Pancreas (tissue), 10 donors: ENCODE measurements at regions not wholly inside any gene's neighbourhood (a gene's known extent, or its start where the extent isn't known, plus 50 kb on each side); places are given as distances from the start of the nearest gene placed in this dataset.

Source experiments
- ATAC-seq, 4 donors: fragments of 200-7000 bp; cut with Tn5 transposase; one replicate each; pipeline versions ENCODE4 v1.8.0 to v1.9.1; 2020; ENCODE audit warnings: mild to moderate bottlenecking in 4 of 4, moderate library complexity in 4 of 4
- DNase-seq, 6 donors: peaks; one replicate each; pipeline ENCODE4 v3.0.0-alpha.2; 2020
- FAIRE-seq: peaks from 2 replicates; lab custom pipeline; 2012; peaks lifted over from hg19 to GRCh38; lab: Jason Lieb, UNC
- H3K27ac ChIP-seq, 4 donors: fragments of 200-600 bp; sonication (generic); 1 replicate in 3 of 4; 2 replicates in 1 of 4; pipeline versions ENCODE4 v1.5.0 to v1.8.0; 2020
- H3K27me3 ChIP-seq, 4 donors: fragments of 200-600 bp; one replicate each; pipeline ENCODE4 v1.8.0; 2021
- H3K36me3 ChIP-seq, 3 donors: fragments of 200-600 bp; sonication (generic) in 1 of 3; one replicate each; pipeline versions ENCODE4 v1.5.0 to v1.8.0; 2020 to 2021
- H3K4me1 ChIP-seq, 3 donors: fragments of 200-600 bp; one replicate each; pipeline ENCODE4 v1.8.0; 2021
- H3K4me3 ChIP-seq, 4 donors: fragments of 200-600 bp; sonication (generic) in 2 of 4; one replicate each; pipeline versions ENCODE4 v1.5.0 to v1.8.0; 2020 to 2021
- H3K9me3 ChIP-seq, 4 donors: fragments of 200-600 bp; one replicate each; pipeline ENCODE4 v1.8.0; 2021
- WGBS, 2 donors: extraction: QIAGEN DNeasy Blood & Tissue Kit; methylation state at CpG; one replicate each; pipeline ENCODE4 v1.1.7; 2013; 5-methylcytosine and 5-hydroxymethylcytosine counted together
- intact Hi-C, 3 donors: fragments of 100-400 bp; cut with DNase I; formaldehyde crosslinking; loops; one replicate each; pipeline versions ENCODE4 v1.11.1 to v1.14.2; 2022
- TF ChIP-seq, protein P1 (sequence below), 4 donors: fragments of 200-600 bp; sonication (generic) in 3 of 4; IDR thresholded peaks; one replicate each; pipeline versions ENCODE4 v1.5.0 to v1.8.0; 2021; ENCODE audit warnings: antibody characterized with exemption in 4 of 4
- donor health status: healthy with polysubstance abuse.
- donor health status: DM: no; HTN: no; CAD: no; lungs with moderate emphysema.
- donor health status: DM: no; HTN: no; CAD: no.
- donor health status: control.
- donor health status: control.
- donor health status: Bipolar disorder and iron deficiency.
- donor health status: DM: yes; HTN: yes; CAD: no.
- donor health status: DM: no; HTN: no; CAD: no.
- donor health status: DM: no; HTN: no; CAD: no.
- donor health status: DM: yes; HTN: yes; CAD: no.

DNA sequence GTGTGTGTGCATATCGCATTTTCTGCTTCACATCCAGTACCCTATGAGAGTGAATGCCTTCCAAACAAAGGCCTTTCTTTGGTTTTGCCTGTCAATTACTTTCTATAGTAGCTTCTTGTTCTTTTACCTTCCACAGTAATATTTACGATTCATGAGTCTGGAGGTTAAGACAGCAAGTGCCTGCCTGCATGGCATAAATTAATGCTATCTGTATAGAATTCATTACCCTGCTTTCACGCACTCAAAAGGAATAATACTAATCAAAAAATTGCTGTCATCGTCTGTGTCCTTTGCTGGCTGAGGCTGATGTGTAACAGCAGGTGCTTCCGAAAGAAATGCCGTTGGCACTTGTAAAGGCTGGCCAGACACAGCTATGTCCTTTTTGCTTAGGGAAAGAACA is 1304.4 kb upstream of the CDH6 start:
- DNase-seq: no peak
- no peak for FAIRE-seq
- intact Hi-C loops: no loop called here
- Histone ChIP-seq H3K9me3 (no peaks in the 10 kb centered on the region), H3K27me3 (no peaks in the 10 kb centered on the region), H3K27ac (no peak overlapping the region), H3K4me3 (no peak overlapping the region), H3K4me1 (no peaks in the 10 kb centered on the region), H3K36me3 (no peaks in the 10 kb centered on the region)
- TF ChIP-seq, protein P1, sequence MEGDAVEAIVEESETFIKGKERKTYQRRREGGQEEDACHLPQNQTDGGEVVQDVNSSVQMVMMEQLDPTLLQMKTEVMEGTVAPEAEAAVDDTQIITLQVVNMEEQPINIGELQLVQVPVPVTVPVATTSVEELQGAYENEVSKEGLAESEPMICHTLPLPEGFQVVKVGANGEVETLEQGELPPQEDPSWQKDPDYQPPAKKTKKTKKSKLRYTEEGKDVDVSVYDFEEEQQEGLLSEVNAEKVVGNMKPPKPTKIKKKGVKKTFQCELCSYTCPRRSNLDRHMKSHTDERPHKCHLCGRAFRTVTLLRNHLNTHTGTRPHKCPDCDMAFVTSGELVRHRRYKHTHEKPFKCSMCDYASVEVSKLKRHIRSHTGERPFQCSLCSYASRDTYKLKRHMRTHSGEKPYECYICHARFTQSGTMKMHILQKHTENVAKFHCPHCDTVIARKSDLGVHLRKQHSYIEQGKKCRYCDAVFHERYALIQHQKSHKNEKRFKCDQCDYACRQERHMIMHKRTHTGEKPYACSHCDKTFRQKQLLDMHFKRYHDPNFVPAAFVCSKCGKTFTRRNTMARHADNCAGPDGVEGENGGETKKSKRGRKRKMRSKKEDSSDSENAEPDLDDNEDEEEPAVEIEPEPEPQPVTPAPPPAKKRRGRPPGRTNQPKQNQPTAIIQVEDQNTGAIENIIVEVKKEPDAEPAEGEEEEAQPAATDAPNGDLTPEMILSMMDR (IDR thresholded peaks at IDR 0.05): no peak
- 58 to 76% methylated on average over 6 of the region's 6 CpGs for WGBS, 2 donors
- ATAC-seq: no peak

DNA sequence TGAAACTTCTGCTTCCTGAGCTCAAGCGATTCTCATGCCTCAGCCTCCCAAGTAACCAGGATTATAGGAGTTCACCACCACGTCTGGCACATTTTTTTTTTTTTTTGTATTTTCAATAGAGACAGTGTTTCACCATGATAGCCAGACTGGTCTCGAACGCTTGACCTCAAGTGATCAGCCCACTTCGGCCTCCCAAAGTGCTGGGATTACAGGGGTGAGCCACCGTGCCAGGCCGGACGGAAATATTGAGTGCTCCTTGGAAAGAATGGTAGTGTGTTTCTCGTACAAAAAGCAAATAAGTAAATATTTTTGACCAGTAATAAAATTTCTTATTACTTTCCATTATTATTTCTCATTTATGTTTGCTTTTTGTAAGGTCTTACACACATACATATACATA is 1307.9 kb upstream of the CDH6 start:
- intact Hi-C loops: no loop called here
- no peaks in the 10 kb centered on the region for H3K36me3 ChIP-seq
- no peaks in the 10 kb centered on the region for H3K9me3 ChIP-seq
- TF ChIP-seq, protein P1 (IDR thresholded peaks at IDR 0.05): no peak
- no peaks in the 10 kb centered on the region for H3K4me1 ChIP-seq
- ATAC-seq (no peak), FAIRE-seq (no peak), DNase-seq (peak in 1 of 6 donors; percentile 4)
- no peaks in the 10 kb centered on the region for H3K27me3 ChIP-seq
- no peak overlapping the region for H3K4me3 ChIP-seq
- 61 to 80% methylated on average over 9 of the region's 9 CpGs for WGBS, 2 donors
- H3K27ac ChIP-seq: no peak overlapping the region

DNA sequence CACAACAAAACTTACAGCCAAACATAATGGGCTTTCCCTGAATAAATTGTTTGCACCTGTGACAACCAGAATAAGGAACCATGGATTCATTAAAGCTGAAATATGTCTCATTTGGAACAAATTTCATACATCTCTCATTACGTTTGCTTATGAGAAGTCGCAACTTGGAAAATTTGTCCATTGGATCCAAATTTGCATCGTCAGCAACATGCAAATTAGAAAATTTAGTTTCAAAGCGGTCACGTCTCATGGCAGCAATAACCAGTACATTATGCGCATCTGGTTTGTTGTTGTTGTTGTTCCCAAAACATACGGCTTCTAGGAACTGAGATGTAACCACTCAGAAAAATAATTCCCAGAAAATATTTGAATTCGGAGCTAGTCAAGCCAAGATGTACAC is 1311.5 kb upstream of the CDH6 start:
- no peaks in the 10 kb centered on the region for H3K27me3 ChIP-seq
- H3K4me1 ChIP-seq: no peaks in the 10 kb centered on the region
- H3K27ac ChIP-seq: no peak overlapping the region
- no peak overlapping the region for H3K4me3 ChIP-seq
- TF ChIP-seq, protein P1 (IDR thresholded peaks at IDR 0.05): no peak
- 69 to 73% methylated on average over 8 of the region's 8 CpGs for WGBS, 2 donors
- FAIRE-seq (no peak), DNase-seq (no peak), ATAC-seq (no peak)
- intact Hi-C loops: no loop called here
- H3K36me3 ChIP-seq: no peaks in the 10 kb centered on the region
- no peaks in the 10 kb centered on the region for H3K9me3 ChIP-seq

GRCh38 chr5:29879401-29879800 is 1314.1 kb upstream of the CDH6 start:
- DNase-seq: no peak
- WGBS, 2 donors: 57 to 62% methylated on average over 6 of the region's 6 CpGs
- TF ChIP-seq, protein P1 (IDR thresholded peaks at IDR 0.05): no peak
- FAIRE-seq: no peak
- Histone ChIP-seq H3K27me3 (no peaks in the 10 kb centered on the region), H3K4me1 (no peaks in the 10 kb centered on the region), H3K27ac (no peak overlapping the region), H3K4me3 (no peak overlapping the region), H3K36me3 (no peaks in the 10 kb centered on the region), H3K9me3 (no peaks in the 10 kb centered on the region)
- intact Hi-C loops: no loop called here
- ATAC-seq: no peak

DNA sequence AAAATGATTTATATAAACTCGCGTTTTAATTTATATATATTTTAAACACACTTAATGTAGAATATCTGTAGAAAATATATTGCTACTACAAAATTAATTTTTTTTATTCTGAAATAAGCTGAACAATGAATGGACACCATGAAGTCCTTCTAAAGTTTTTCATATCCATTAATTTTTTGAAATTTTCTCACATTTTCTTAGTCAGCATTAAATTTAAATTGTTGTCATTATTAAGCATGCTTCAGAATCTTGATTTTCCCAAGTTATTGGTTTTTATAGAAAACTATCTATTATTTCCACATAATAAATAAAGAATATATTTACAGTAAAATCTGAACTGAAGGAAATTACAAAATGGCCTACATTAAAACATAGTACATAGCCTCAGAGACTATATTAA is 1314.9 kb upstream of the CDH6 start:
- H3K4me1 ChIP-seq: no peaks in the 10 kb centered on the region
- ATAC-seq: no peak
- DNase-seq: no peak
- TF ChIP-seq, protein P1 (IDR thresholded peaks at IDR 0.05): no peak
- no peak overlapping the region for H3K27ac ChIP-seq
- no peak for FAIRE-seq
- no peaks in the 10 kb centered on the region for H3K9me3 ChIP-seq
- no peaks in the 10 kb centered on the region for H3K36me3 ChIP-seq
- intact Hi-C loops: no loop called here
- 90 to 93% methylated on average over 2 of the region's 2 CpGs for WGBS, 2 donors
- H3K4me3 ChIP-seq: no peak overlapping the region
- H3K27me3 ChIP-seq: no peaks in the 10 kb centered on the region
